Activated T-cell treated with anti-CD3 and anti-CD28 coated beads for 1 hour (primary cell): ENCODE measurements at regions not wholly inside any gene's neighbourhood (a gene's known extent, or its start where the extent isn't known, plus 50 kb on each side); places are given as distances from the start of the nearest gene placed in this dataset.
"Not testable (repeated sequence)": the region's sequence is repeated elsewhere in the genome, so short reads cannot be mapped to it uniquely, and the experiment has no call there.

Experiments
- DNase-seq: peaks from one replicate; pipeline ENCODE4 v3.0.0-alpha.2; 2020; ENCODE audit warnings: low read depth

- DNase-seq, result no peak
Measured at GRCh38 chr10:4294996-4295792, 510.2 kb upstream of the KLF6 start.

- no peak for DNase-seq
Measured at GRCh38 chr10:4294271-4294670, 509.3 kb upstream of the KLF6 start.

- no peak for DNase-seq
Measured at GRCh38 chr10:4291990-4292389, 507.0 kb upstream of the KLF6 start.

GRCh38 chr10:4285121-4285520 is 500.1 kb upstream of the KLF6 start:
- DNase-seq, result no peak

- no peak for DNase-seq
Measured at GRCh38 chr10:4283846-4284610, 499.0 kb upstream of the KLF6 start.

- DNase-seq, result no peak
Measured at GRCh38 chr10:4282496-4282895, 497.5 kb upstream of the KLF6 start.

- no peak for DNase-seq
Measured at GRCh38 chr10:4281190-4281825, 496.3 kb upstream of the KLF6 start.

- no peak for DNase-seq
Measured at GRCh38 chr10:4280461-4281189, 495.6 kb upstream of the KLF6 start.

- no peak for DNase-seq
Measured at GRCh38 chr10:4279655-4280054, 494.6 kb upstream of the KLF6 start.

- DNase-seq, result no peak
Measured at GRCh38 chr10:4278186-4278585, 493.2 kb upstream of the KLF6 start.

- DNase-seq, result no peak
Measured at GRCh38 chr10:4276151-4276550, 491.1 kb upstream of the KLF6 start.

- not testable (repeated sequence) for DNase-seq
Measured at GRCh38 chr10:4274671-4275070, 489.7 kb upstream of the KLF6 start.

- no peak for DNase-seq
Measured at GRCh38 chr10:4271193-4271592, 486.2 kb upstream of the KLF6 start.

GRCh38 chr10:4270116-4270515 is 485.1 kb upstream of the KLF6 start:
- DNase-seq, result no peak

GRCh38 chr10:4268490-4268889 is 483.5 kb upstream of the KLF6 start:
- DNase-seq, result not testable (repeated sequence)

GRCh38 chr10:4267086-4267773 is 482.2 kb upstream of the KLF6 start:
- no peak for DNase-seq

- no peak for DNase-seq
Measured at GRCh38 chr10:4266416-4267085, 481.5 kb upstream of the KLF6 start.

GRCh38 chr10:4265964-4266363 is 481.0 kb upstream of the KLF6 start:
- DNase-seq, result no peak

GRCh38 chr10:4264209-4264865 is 479.3 kb upstream of the KLF6 start:
- DNase-seq, result no peak

- DNase-seq, result no peak
Measured at GRCh38 chr10:4263601-4263921, 478.6 kb upstream of the KLF6 start.
